Keratinocyte (primary cell): ENCODE measurements at regions not wholly inside any gene's neighbourhood (a gene's known extent, or its start where the extent isn't known, plus 50 kb on each side); places are given as distances from the start of the nearest gene placed in this dataset.

Experiments
- DNase-seq: peaks from one replicate; pipeline ENCODE4 v3.0.0-alpha.2; 2011; ENCODE audit warnings: low read depth, missing footprints, low spot score
- FAIRE-seq: peaks from 2 replicates; lab custom pipeline; 2011; peaks lifted over from hg19 to GRCh38; lab: Jason Lieb, UNC
- H2AFZ ChIP-seq: 2 replicates; pipeline ENCODE4 v1.6.0; 2012; ENCODE audit warnings: low read length, control low read depth, inconsistent platforms; ENCODE audit not compliant: control insufficient read depth
- H3K27ac ChIP-seq: 2 replicates; pipeline ENCODE4 v1.5.1; 2011; ENCODE audit warnings: low read length; ENCODE audit not compliant: control insufficient read depth, insufficient read depth
- H3K27me3 ChIP-seq: 3 replicates; pipeline ENCODE4 v1.6.0; 2011; ENCODE audit warnings: low read length; ENCODE audit not compliant: control insufficient read depth, insufficient read depth; ENCODE audit errors: extremely low read depth
- H3K36me3 ChIP-seq, 2 experiments: 2 replicates in 1 of 2; 3 replicates in 1 of 2; pipeline ENCODE4 v1.5.1; 2011; ENCODE audit warnings: low read length in 2 of 2, mild to moderate bottlenecking in 1 of 2; ENCODE audit not compliant: control insufficient read depth in 2 of 2, insufficient read depth in 2 of 2; ENCODE audit errors: extremely low read depth in 1 of 2
- H3K4me1 ChIP-seq: 3 replicates; pipeline ENCODE4 v1.5.1; 2011; ENCODE audit warnings: low read length; ENCODE audit not compliant: control insufficient read depth, insufficient read depth; ENCODE audit errors: extremely low read depth
- H3K4me2 ChIP-seq: 3 replicates; pipeline ENCODE4 v1.6.0; 2011; ENCODE audit warnings: low read depth, low read length; ENCODE audit not compliant: control insufficient read depth, insufficient read depth; ENCODE audit errors: extremely low read depth
- H3K4me3 ChIP-seq, 3 experiments: fragments of 200-600 bp in 1 of 3; sonication (generic) in 1 of 3; 2 replicates in 2 of 3; 3 replicates in 1 of 3; pipeline ENCODE4 v1.5.1; 2011 to 2016; ENCODE audit warnings: low read length in 3 of 3, mild to moderate bottlenecking in 3 of 3, control low read depth in 2 of 3, inconsistent platforms in 1 of 3, low read depth in 1 of 3, mixed read lengths in 1 of 3, mixed run types in 1 of 3, moderate library complexity in 1 of 3; ENCODE audit not compliant: control insufficient read depth in 2 of 3, insufficient read depth in 2 of 3; ENCODE audit errors: extremely low read depth in 1 of 3
- H3K79me2 ChIP-seq: 2 replicates; pipeline ENCODE4 v1.6.0; 2012; ENCODE audit warnings: low read length; ENCODE audit not compliant: control insufficient read depth, insufficient read depth
- H3K9ac ChIP-seq: 3 replicates; pipeline ENCODE4 v1.6.0; 2011; ENCODE audit warnings: low read length; ENCODE audit not compliant: control insufficient read depth, insufficient read depth; ENCODE audit errors: extremely low read depth
- H3K9me1 ChIP-seq: 3 replicates; pipeline ENCODE4 v1.6.0; 2011; ENCODE audit warnings: low read length; ENCODE audit not compliant: control insufficient read depth, insufficient read depth; ENCODE audit errors: extremely low read depth
- H3K9me3 ChIP-seq: 2 replicates; pipeline ENCODE4 v1.5.1; 2012; ENCODE audit warnings: low read depth, low read length; ENCODE audit not compliant: control insufficient read depth
- H4K20me1 ChIP-seq: 3 replicates; pipeline ENCODE4 v1.6.0; 2011; ENCODE audit warnings: low read length; ENCODE audit not compliant: control insufficient read depth, insufficient read depth; ENCODE audit errors: extremely low read depth
- CTCF ChIP-seq, 3 experiments: IDR thresholded peaks in 1 of 3; conservative IDR thresholded peaks in 1 of 3; optimal IDR thresholded peaks in 1 of 3; 2 replicates in 2 of 3; 3 replicates in 1 of 3; pipeline versions ENCODE3 to v1.5.1; 2011; ENCODE audit warnings: low read length in 3 of 3, mild to moderate bottlenecking in 3 of 3, moderate library complexity in 2 of 3, control low read depth in 1 of 3, inconsistent platforms in 1 of 3; ENCODE audit not compliant: insufficient read depth in 2 of 3; ENCODE audit errors: extremely low read depth in 1 of 3
- EZH2 ChIP-seq: IDR thresholded peaks from one replicate; pipeline ENCODE4 v1.6.1; 2012; ENCODE audit warnings: inconsistent platforms, mild to moderate bottlenecking, low read length, moderate library complexity
- dilution Hi-C: fragments of 300-500 bp; cut with MboI; formaldehyde crosslinking; loops from one replicate; pipeline ENCODE4 v1.7.0; 2020; ENCODE audit warnings: low sequenced_read_pairs; ENCODE audit not compliant: extremely low pct_ligation_motif_present

GRCh38 chr14:73785336-73785833, 66.2 kb upstream of the PTGR2 start:
- peak overlapping the region; percentile 58 to 86 (median 70) for H3K4me3 ChIP-seq
- dilution Hi-C loops, result no loop called here
- no peaks in the 10 kb centered on the region for H3K9me1 ChIP-seq
- peak overlapping the region; percentile 99 for H3K4me2 ChIP-seq
- no peaks in the 10 kb centered on the region for H3K9me3 ChIP-seq
- H3K9ac ChIP-seq, result peak overlapping the region; percentile 94
- H3K27ac ChIP-seq, result peak overlapping the region; percentile 95
- TF ChIP-seq EZH2, result no peak
- TF ChIP-seq CTCF (optimal IDR thresholded peaks at IDR 0.05 in 1 of 3, IDR thresholded peaks at IDR 0.05 in 1 of 3, conservative IDR thresholded peaks at IDR 0.05 in 1 of 3; ENCODE audit: extremely low read depth in 1 of 3, insufficient read depth in 2 of 3, low read length in 3 of 3), result no peak
- FAIRE-seq (no peak), DNase-seq (no peak)
- H3K4me1 ChIP-seq, result peaks cover 50% of the 10 kb centered on the region
- H3K36me3 ChIP-seq, result peaks cover 4 to 11% of the 10 kb centered on the region in 2 experiments
- H3K79me2 ChIP-seq, result peaks cover 66% of the 10 kb centered on the region
- peak overlapping the region; percentile 24 for H2AFZ ChIP-seq
- no peaks in the 10 kb centered on the region for H3K27me3 ChIP-seq
- H4K20me1 ChIP-seq, result no peaks in the 10 kb centered on the region

- TF ChIP-seq CTCF (optimal IDR thresholded peaks at IDR 0.05 in 1 of 3, IDR thresholded peaks at IDR 0.05 in 1 of 3, conservative IDR thresholded peaks at IDR 0.05 in 1 of 3; ENCODE audit: extremely low read depth in 1 of 3, insufficient read depth in 2 of 3, low read length in 3 of 3), result no peak
- no peak for TF ChIP-seq EZH2
- dilution Hi-C loops, result loop anchor here (5.0 kb wide), 1 partner anchor 38 kb away; no protein-coding TSS in a partner anchor
- peak overlapping the region; percentile 95 for H3K27ac ChIP-seq
- no peaks in the 10 kb centered on the region for H3K27me3 ChIP-seq
- peaks cover 70% of the 10 kb centered on the region for H3K79me2 ChIP-seq
- FAIRE-seq, result no peak
- peaks cover 4 to 11% of the 10 kb centered on the region in 2 experiments for H3K36me3 ChIP-seq
- H4K20me1 ChIP-seq, result no peaks in the 10 kb centered on the region
- no peaks in the 10 kb centered on the region for H3K9me1 ChIP-seq
- no peak overlapping the region for H2AFZ ChIP-seq
- H3K9ac ChIP-seq, result peak overlapping the region; percentile 94
- H3K4me1 ChIP-seq, result peaks cover 45% of the 10 kb centered on the region
- H3K4me3 ChIP-seq, result peak overlapping the region in 1 of 3 experiments; percentile 86
- H3K4me2 ChIP-seq, result peak overlapping the region; percentile 99
- DNase-seq, result no peak
- H3K9me3 ChIP-seq, result no peaks in the 10 kb centered on the region
These were observed 66.7 kb upstream of the PTGR2 start for GRCh38 chr14:73784988-73785313.
